HG03108 (cell line): ENCODE measurements at regions not wholly inside any gene's neighbourhood (a gene's known extent, or its start where the extent isn't known, plus 50 kb on each side); places are given as distances from the start of the nearest gene placed in this dataset.
"Not testable (repeated sequence)": the region's sequence is repeated elsewhere in the genome, so short reads cannot be mapped to it uniquely, and the experiment has no call there.

ENCODE experiments used
- ATAC-seq: cut with Tn5 transposase; IDR thresholded peaks from one replicate; pipeline ENCODE4 v1.9.1; 2021; ENCODE audit warnings: moderate library complexity; ENCODE audit not compliant: unreplicated experiment

GRCh38 chr12:73656375-73656774 is 881.3 kb upstream of the ATXN7L3B start:
- ATAC-seq: no peak

- ATAC-seq: no peak
These were observed 877.8 kb upstream of the ATXN7L3B start for GRCh38 chr12:73659802-73660201.

- ATAC-seq: no peak
These were observed 872.4 kb upstream of the ATXN7L3B start for GRCh38 chr12:73665193-73665592.

- ATAC-seq: not testable (repeated sequence)
These were observed 866.1 kb upstream of the ATXN7L3B start for GRCh38 chr12:73671550-73671949.

- no peak for ATAC-seq
These were observed 859.9 kb upstream of the ATXN7L3B start for GRCh38 chr12:73677520-73678291.

GRCh38 chr12:73678335-73678734 is 859.3 kb upstream of the ATXN7L3B start:
- ATAC-seq: no peak

GRCh38 chr12:73699318-73699717 is 838.3 kb upstream of the ATXN7L3B start:
- no peak for ATAC-seq

GRCh38 chr12:73714655-73715054 is 823.0 kb upstream of the ATXN7L3B start:
- ATAC-seq: no peak

- not testable (repeated sequence) for ATAC-seq
These were observed 821.5 kb upstream of the ATXN7L3B start for GRCh38 chr12:73716143-73716542.

- no peak for ATAC-seq
These were observed 818.4 kb upstream of the ATXN7L3B start for GRCh38 chr12:73719223-73719622.

- ATAC-seq: no peak
These were observed 810.8 kb upstream of the ATXN7L3B start for GRCh38 chr12:73726881-73727280.

GRCh38 chr12:73731658-73732057 is 806.0 kb upstream of the ATXN7L3B start:
- ATAC-seq: no peak

GRCh38 chr12:73769337-73769736 is 768.3 kb upstream of the ATXN7L3B start:
- no peak for ATAC-seq

GRCh38 chr12:73798523-73798922 is 739.1 kb upstream of the ATXN7L3B start:
- ATAC-seq: no peak

- no peak for ATAC-seq
These were observed 722.5 kb upstream of the ATXN7L3B start for GRCh38 chr12:73815072-73815645.

GRCh38 chr12:73817161-73817560 is 720.5 kb upstream of the ATXN7L3B start:
- ATAC-seq: no peak

- ATAC-seq: no peak
These were observed 703.9 kb upstream of the ATXN7L3B start for GRCh38 chr12:73833746-73834145.

- no peak for ATAC-seq
These were observed 695.7 kb upstream of the ATXN7L3B start for GRCh38 chr12:73841963-73842362.

GRCh38 chr12:73863546-73863945 is 674.1 kb upstream of the ATXN7L3B start:
- ATAC-seq: no peak

- ATAC-seq: no peak
These were observed 670.5 kb upstream of the ATXN7L3B start for GRCh38 chr12:73867147-73867546.

- not testable (repeated sequence) for ATAC-seq
These were observed 660.3 kb upstream of the ATXN7L3B start for GRCh38 chr12:73877291-73877690.

- no peak for ATAC-seq
These were observed 645.4 kb upstream of the ATXN7L3B start for GRCh38 chr12:73892201-73892600.

GRCh38 chr12:73898645-73899044 is 639.0 kb upstream of the ATXN7L3B start:
- no peak for ATAC-seq
